ENCODE measurements at regions not wholly inside any gene's neighbourhood (a gene's known extent, or its start where the extent isn't known, plus 50 kb on each side); places are given as distances from the start of the nearest gene placed in this dataset.

- DNase-seq: no peak
These were observed 330.2 kb downstream of the TMEM114 start for GRCh38 chr16:8260140-8260539.

- no peak for DNase-seq
These were observed 331.8 kb downstream of the TMEM114 start for GRCh38 chr16:8258523-8258922.

- no peak for DNase-seq
These were observed 332.8 kb downstream of the TMEM114 start for GRCh38 chr16:8257561-8257960.

GRCh38 chr16:8254405-8254804 is 335.9 kb downstream of the TMEM114 start:
- no peak for DNase-seq

- no peak for DNase-seq
These were observed 336.6 kb downstream of the TMEM114 start for GRCh38 chr16:8253718-8254117.

- DNase-seq: no peak
These were observed 338.6 kb downstream of the TMEM114 start for GRCh38 chr16:8251727-8252126.

GRCh38 chr16:8251298-8251697 is 339.0 kb downstream of the TMEM114 start:
- DNase-seq: no peak

- DNase-seq: no peak
These were observed 342.3 kb downstream of the TMEM114 start for GRCh38 chr16:8247993-8248392.

GRCh38 chr16:8243981-8244380 is 346.3 kb downstream of the TMEM114 start:
- DNase-seq: no peak

GRCh38 chr16:8241408-8241807 is 348.9 kb downstream of the TMEM114 start:
- DNase-seq: no peak

- DNase-seq: no peak
These were observed 350.9 kb downstream of the TMEM114 start for GRCh38 chr16:8239443-8239842.

GRCh38 chr16:8237452-8237851 is 352.9 kb downstream of the TMEM114 start:
- DNase-seq: no peak

GRCh38 chr16:8236816-8237215 is 353.5 kb downstream of the TMEM114 start:
- no peak for DNase-seq

- DNase-seq: no peak
These were observed 359.8 kb downstream of the TMEM114 start for GRCh38 chr16:8230497-8230896.

GRCh38 chr16:8229011-8229520 is 361.2 kb downstream of the TMEM114 start:
- DNase-seq: no peak

GRCh38 chr16:8217201-8217600 is 373.1 kb downstream of the TMEM114 start:
- DNase-seq: no peak

- no peak for DNase-seq
These were observed 385.5 kb downstream of the TMEM114 start for GRCh38 chr16:8204769-8205168.

GRCh38 chr16:8204096-8204495 is 386.2 kb downstream of the TMEM114 start:
- no peak for DNase-seq

GRCh38 chr16:8203101-8203500 is 387.2 kb downstream of the TMEM114 start:
- DNase-seq: no peak

- DNase-seq: no peak
These were observed 389.5 kb downstream of the TMEM114 start for GRCh38 chr16:8200839-8201238.

- DNase-seq: no peak
These were observed 390.9 kb downstream of the TMEM114 start for GRCh38 chr16:8199390-8199789.

GRCh38 chr16:8194794-8195193 is 395.5 kb downstream of the TMEM114 start:
- no peak for DNase-seq

GRCh38 chr16:8188841-8189240 is 401.5 kb downstream of the TMEM114 start:
- DNase-seq: no peak

GRCh38 chr16:8187782-8188372 is 402.4 kb downstream of the TMEM114 start:
- DNase-seq: no peak

- no peak for DNase-seq
These were observed 405.5 kb downstream of the TMEM114 start for GRCh38 chr16:8184854-8185253.
